ENCODE measurements at regions not wholly inside any gene's neighbourhood (a gene's known extent, or its start where the extent isn't known, plus 50 kb on each side); places are given as distances from the start of the nearest gene placed in this dataset.

DNA sequence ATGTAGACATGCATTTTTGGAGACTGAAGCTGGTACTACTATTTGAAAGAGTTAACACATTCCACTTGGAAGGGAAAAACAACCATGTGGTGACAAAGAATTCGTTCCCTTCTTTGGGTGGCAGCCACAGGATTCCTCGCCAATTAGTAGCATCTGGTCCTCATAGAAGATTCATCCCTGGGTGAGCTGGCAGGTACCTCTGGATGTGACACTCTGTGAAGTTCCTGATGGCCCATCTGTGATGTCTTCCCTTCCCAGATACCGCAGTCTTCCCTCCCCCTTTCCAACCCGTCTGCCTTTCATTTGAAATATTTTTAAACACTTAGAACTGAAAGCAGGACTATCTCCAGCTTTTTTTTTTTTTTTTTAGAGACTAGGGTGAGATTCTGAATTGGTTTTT lies 569.5 kb downstream of the TYW1 start:
- no peak for DNase-seq

DNA sequence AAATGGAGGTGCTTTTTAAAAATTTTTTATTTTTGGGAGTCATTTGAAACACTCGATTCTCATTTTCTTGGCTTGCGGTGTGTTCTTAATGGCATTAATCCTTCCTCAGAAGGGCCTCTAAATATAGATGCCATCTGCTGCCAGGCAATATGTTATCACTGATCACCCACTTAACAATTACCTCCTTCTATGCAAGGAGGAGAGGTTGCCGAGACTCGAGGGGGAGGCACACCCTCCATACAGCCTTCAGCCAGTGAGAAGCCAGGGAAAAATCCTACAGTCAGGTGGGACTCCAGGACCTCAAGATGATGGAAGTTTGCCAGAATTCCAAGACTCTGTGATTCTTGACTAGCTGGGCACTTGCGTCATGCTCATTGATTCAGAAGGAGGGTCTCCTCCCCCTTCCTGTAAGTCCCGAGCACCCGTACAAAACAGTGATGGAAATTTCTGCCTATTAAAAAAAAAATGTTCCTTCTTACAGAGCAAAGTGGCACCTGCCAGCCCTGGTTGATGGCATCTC lies 574.5 kb downstream of the TYW1 start:
- DNase-seq = no peak

- no peak for DNase-seq
Measured at GRCh38 chr7:67573639-67574038, 577.0 kb downstream of the TYW1 start.

DNA sequence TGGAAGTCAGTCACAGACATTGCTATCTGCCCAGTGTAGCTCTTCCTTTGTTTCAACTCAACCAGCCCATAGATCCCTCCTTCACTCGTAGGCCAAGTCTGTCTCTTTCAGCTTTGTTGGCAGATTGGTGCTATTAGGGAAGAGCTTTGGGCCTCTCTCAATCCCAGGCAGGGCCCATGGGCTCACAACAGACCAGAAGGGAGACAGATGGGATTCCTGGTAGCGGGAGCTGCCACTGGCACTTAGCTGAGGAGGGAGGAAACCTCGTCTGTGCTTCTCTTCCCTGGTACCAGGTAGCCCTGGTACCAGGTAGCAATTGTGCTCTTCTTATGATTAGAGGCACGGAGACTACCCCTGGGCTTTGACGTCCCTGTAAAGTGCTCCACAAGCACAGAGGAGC lies 592.0 kb downstream of the TYW1 start:
- DNase-seq = no peak

GRCh38 chr7:67589183-67589582 lies 592.5 kb downstream of the TYW1 start:
- no peak for DNase-seq

- no peak for DNase-seq
Measured at GRCh38 chr7:67590649-67591048, 594.0 kb downstream of the TYW1 start.

DNA sequence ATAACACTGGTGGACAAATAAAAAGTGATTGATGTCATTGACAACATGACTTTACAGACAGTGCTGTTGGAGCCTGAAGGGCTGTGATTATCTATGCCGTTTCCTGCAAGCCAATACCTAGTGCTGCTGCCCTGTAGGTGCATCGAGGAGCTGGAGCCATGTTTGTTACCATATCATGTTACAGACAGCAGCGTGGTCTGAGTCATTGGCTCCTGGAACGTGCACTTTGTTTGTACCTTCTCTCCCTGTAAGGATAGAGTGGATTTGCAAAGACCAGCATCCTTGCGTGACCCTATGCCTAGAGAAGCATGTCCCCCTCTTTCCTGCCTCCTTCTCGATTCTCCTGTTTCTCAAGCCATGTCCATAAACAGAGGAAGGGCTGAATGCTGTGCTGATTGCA lies 597.2 kb downstream of the TYW1 start:
- no peak for DNase-seq

DNA sequence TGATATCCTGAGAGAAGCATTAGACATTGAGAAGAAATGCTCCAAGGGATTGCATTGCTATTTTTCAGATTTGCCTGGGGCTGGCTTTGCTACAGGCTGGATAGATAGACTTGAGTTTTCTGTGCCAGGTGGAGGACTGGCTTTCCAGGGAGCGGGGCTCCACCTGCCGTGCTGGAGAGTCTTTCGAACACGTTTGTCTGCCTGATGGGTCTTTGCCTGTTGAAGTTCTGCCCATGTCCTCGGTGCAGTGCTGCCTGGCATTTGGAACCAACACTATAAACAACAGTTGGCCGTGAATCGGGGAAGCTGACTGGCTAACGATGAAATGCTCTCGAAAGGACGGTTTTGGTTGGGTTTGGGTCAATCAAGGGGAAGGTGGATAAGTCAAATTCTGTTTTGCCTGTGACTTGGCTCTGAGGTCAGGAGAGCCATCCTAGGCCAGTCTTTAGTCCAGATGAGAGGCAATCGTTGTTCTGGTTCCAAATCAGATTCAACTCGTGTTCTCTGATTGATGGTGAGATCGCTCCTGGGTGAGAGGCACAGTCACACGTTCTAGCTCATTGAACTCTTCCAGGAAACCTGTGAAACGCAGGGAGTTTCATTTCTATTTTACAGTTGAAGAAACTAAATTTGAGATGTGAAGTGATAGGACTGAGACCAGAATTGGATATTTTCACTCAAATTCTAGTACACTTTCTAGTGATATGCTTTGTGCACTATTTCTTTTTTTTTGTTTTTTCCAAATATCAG lies 599.0 kb downstream of the TYW1 start:
- DNase-seq = no peak

DNA sequence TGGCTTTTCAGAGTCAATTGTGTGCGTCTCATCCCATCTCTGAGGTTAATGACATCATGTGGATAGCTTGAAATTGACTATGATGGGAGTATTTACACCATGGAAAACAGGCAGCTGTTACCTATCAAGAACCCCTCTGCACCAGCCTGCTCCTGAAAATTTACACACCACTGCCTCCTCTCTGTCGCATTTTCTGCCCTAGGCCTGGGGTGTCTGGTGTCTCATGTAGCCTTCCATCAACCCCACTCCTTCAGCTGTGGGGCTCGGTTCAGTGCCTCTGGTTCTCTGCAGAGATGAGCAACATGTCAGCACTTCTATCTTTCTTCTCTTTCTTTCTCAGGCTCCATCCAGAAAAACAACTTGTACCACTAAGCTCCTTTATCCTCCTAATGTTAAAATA lies 600.5 kb downstream of the TYW1 start:
- no peak for DNase-seq

GRCh38 chr7:67598469-67598868 lies 601.8 kb downstream of the TYW1 start:
- DNase-seq = no peak

DNA sequence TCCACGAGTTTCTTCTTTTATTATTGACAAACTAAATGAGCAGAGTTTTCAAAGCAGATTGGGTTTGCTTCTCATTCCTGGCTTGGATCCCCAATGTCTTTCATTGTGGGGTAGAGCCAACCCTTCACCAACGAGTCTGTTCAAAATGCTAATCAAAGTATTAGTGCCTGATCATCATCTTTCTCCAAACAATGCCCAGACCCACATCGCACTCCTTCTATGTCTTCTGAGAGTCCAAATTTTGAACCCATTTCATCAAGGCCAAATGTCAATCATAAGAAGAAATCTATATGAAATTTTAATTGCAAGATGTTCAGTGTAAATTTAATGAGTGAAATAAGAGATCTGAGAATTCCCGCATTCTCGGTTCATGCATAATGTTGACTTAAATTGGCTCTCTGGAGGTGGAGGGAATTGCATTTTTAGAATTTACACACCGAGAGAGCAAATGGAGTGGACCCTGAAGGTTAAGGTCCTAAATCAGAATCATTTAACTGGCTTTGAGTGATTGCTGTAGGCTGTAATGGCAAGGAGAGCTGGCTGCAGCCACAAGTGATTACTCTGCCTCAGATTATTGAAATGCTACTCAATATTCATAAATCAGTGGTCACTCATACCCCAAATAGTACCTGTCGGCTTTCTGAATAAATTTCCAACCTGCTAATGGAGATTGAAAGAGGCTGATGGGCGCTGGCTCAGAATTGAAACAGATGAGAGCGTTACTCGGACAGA lies 602.9 kb downstream of the TYW1 start:
- DNase-seq = no peak

GRCh38 chr7:67602246-67602887 lies 605.7 kb downstream of the TYW1 start:
- no peak for DNase-seq

- no peak for DNase-seq
Measured at GRCh38 chr7:67604461-67605386, 608.1 kb downstream of the TYW1 start.

GRCh38 chr7:67608806-67609205 lies 612.2 kb downstream of the TYW1 start:
- no peak for DNase-seq

DNA sequence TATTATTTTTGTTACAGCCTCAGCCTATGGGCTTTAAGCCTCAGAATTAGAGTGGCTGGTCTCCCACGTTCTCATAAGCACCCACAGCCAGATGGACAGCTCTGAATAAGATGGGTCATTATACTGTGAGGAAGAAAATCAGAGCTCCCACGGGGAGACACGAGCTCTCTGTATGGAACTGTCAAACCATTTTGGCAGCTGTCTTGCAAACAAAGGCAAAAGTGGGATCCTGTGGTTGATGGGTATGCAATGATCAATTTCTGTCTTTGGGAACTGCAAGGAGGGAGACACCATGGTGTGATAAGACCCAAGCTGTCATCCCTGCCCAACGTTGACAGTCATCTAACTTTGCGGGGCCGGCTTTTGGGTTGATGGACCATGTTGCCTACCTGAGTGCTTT lies 614.3 kb downstream of the TYW1 start:
- DNase-seq = no peak

DNA sequence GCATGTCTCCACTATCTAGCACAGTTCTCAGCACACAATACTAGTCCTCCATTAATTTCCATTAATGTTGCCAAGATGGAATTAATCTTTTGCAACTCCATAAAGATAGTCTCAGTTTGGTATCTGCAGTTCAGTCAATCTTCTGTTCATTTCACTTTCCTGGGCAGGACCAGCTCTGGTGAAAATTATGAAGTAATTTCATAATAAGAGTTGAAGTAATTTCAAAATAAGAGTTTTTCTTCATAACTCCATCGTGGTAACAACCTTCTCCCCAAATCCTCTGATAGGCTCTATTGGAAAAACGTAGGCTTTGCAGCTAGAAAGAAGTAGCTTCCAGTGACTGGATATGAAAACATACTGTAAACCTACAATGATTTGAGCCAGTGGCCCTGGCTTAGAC lies 618.2 kb downstream of the TYW1 start:
- DNase-seq = no peak

GRCh38 chr7:67616517-67616916 lies 619.9 kb downstream of the TYW1 start:
- no peak for DNase-seq

GRCh38 chr7:67618556-67619162 lies 622.0 kb downstream of the TYW1 start:
- DNase-seq = no peak

DNA sequence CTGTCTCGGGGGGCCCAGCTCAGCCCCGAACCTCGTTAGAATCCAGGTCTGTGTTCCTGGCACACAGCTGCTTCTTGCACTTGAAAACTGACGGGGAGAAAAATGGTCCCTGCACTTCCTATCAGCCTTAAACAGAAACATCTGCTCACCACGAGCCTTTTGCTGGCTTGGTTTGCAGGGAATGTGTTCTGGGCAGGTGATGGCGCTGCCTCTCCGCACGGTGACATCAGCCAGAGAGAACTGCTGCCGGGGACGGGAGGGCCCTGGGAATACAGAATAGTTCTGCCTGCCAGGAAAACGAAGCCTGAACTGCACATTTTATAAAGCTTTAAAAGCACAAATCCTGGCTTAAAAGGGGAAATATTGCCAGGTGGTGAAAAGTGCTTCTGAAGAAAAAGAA lies 622.5 kb downstream of the TYW1 start:
- no peak for DNase-seq

DNA sequence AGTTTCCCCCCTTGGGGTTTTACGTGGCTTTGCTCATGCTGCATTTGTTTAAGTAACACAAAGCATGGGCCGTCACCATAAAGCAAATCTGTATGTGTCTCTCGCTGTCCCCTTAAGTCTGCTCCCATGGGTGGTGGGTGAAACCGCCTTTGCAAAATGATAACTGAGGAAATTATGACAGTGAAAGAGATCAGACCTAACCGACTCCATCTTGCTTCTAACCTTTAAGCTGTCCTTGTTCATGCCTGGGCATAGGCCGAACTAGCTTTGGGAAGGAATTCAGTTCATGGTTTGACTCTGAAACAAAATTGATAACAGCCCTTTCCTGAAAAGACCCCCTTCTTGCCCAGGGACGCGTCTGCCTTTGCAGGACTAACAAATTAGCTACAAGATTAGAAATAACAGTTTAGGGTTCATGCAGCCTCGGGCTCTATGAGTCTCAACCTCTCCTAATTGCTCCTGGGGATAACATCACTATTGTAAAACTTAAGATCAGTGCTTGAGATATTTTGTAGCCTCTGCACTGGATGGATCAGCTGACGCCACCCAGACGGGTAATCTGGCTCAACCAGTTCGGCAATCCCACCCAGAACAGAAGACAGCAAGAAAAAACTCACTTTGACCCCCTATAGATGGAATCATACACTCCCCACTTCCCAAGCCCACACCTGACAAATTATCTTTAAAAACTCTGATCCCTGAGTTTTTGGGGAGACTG lies 623.7 kb downstream of the TYW1 start:
- no peak for DNase-seq

GRCh38 chr7:67621704-67622103 lies 625.1 kb downstream of the TYW1 start:
- no peak for DNase-seq

Measured in AML-193 (cell line).